Tibial nerve (tissue), 4 donors: ENCODE measurements at regions not wholly inside any gene's neighbourhood (a gene's known extent, or its start where the extent isn't known, plus 50 kb on each side); places are given as distances from the start of the nearest gene placed in this dataset.

Source experiments
- DNase-seq, 2 donors: peaks; one replicate each; pipeline ENCODE4 v3.0.0-alpha.2; 2019; ENCODE audit warnings: low spot score in 2 of 2
- H3K27ac ChIP-seq, 4 donors: fragments of 200-600 bp; sonication (generic) in 3 of 4; one replicate each; pipeline ENCODE4 v1.5.1; 2017 to 2019; ENCODE audit warnings: mild to moderate bottlenecking in 1 of 4
- H3K27me3 ChIP-seq, 2 donors: fragments of 200-600 bp; sonication (generic) in 1 of 2; one replicate each; pipeline versions ENCODE4 v1.5.1 to v1.6.0; 2017 to 2019
- H3K36me3 ChIP-seq, 3 donors: fragments of 200-600 bp; sonication (generic); one replicate each; pipeline ENCODE4 v1.5.1; 2018 to 2019
- H3K4me1 ChIP-seq, 4 donors: fragments of 200-600 bp; sonication (generic) in 3 of 4; one replicate each; pipeline ENCODE4 v1.5.1; 2017 to 2019
- H3K4me3 ChIP-seq, 4 donors: fragments of 200-600 bp; sonication (generic) in 3 of 4; one replicate each; pipeline ENCODE4 v1.5.1; 2017 to 2019; ENCODE audit warnings: mild to moderate bottlenecking in 1 of 4, moderate library complexity in 1 of 4
- H3K9me3 ChIP-seq, 4 donors: fragments of 200-600 bp; sonication (generic) in 3 of 4; one replicate each; pipeline ENCODE4 v1.5.1; 2017 to 2019
- CTCF ChIP-seq, 5 experiments: fragments of 200-600 bp in 3 of 5; fragments of 450-650 bp in 2 of 5; sonication (generic) in 3 of 5; IDR thresholded peaks; one replicate each; pipeline ENCODE4 v1.5.1; 2016 to 2019; ENCODE audit warnings: antibody characterized with exemption in 5 of 5, mild to moderate bottlenecking in 3 of 5, moderate library complexity in 2 of 5
- EP300 ChIP-seq, 2 donors: sonication (generic); formaldehyde crosslinking; IDR thresholded peaks; one replicate each; pipeline ENCODE4 v1.6.1; 2017; ENCODE audit warnings: antibody characterized with exemption in 2 of 2, mild to moderate bottlenecking in 1 of 2
- POLR2A ChIP-seq, 2 donors: fragments of 450-650 bp; IDR thresholded peaks; one replicate each; pipeline ENCODE4 v1.6.1; 2017; ENCODE audit warnings: antibody characterized with exemption in 2 of 2, mild to moderate bottlenecking in 2 of 2, moderate library complexity in 2 of 2
- WGBS, 2 donors: methylation state at CpG; one replicate each; pipeline ENCODE4 v1.1.5; 2018; 5-methylcytosine and 5-hydroxymethylcytosine counted together

GRCh38 chr16:66058172-66058691 is 308.3 kb upstream of the CDH5 start:
- DNase-seq = no peak
- H3K27ac ChIP-seq = peak overlapping the region in 2 of 4 donors; percentile 53 to 59
- no peak for TF ChIP-seq POLR2A (IDR thresholded peaks at IDR 0.05)
- no peak for TF ChIP-seq CTCF (IDR thresholded peaks at IDR 0.05)
- no peak for TF ChIP-seq EP300 (IDR thresholded peaks at IDR 0.05)

GRCh38 chr16:66057057-66057456 is 309.4 kb upstream of the CDH5 start:
- no peaks in the 10 kb centered on the region for H3K9me3 ChIP-seq
- peak overlapping the region in 3 of 4 donors; percentile 38 to 71 (median 62) for H3K27ac ChIP-seq
- H3K27me3 ChIP-seq = no peaks in the 10 kb centered on the region
- DNase-seq = peak in 1 of 2 donors; percentile 27
- no peak overlapping the region for H3K4me3 ChIP-seq
- no peaks in the 10 kb centered on the region for H3K36me3 ChIP-seq
- WGBS, 2 donors = 75 to 87% methylated on average over 3 of the region's 3 CpGs
- TF ChIP-seq EP300 (IDR thresholded peaks at IDR 0.05) (peak in 1 of 2 donors; percentile 66), POLR2A (IDR thresholded peaks at IDR 0.05) (no peak)
- peaks cover 0 to 24% (median 6%) of the 10 kb centered on the region in 4 donors for H3K4me1 ChIP-seq

More at GRCh38 chr16:66058172-66058691, 308.3 kb upstream of the CDH5 start:
- Histone ChIP-seq H3K4me3 (no peak overlapping the region), H3K36me3 (no peaks in the 10 kb centered on the region), H3K4me1 (peaks cover 0 to 26% (median 6%) of the 10 kb centered on the region in 4 donors), H3K9me3 (no peaks in the 10 kb centered on the region), H3K27me3 (no peaks in the 10 kb centered on the region)
- WGBS, 2 donors = 38 to 43% methylated on average over 8 of the region's 8 CpGs

DNA sequence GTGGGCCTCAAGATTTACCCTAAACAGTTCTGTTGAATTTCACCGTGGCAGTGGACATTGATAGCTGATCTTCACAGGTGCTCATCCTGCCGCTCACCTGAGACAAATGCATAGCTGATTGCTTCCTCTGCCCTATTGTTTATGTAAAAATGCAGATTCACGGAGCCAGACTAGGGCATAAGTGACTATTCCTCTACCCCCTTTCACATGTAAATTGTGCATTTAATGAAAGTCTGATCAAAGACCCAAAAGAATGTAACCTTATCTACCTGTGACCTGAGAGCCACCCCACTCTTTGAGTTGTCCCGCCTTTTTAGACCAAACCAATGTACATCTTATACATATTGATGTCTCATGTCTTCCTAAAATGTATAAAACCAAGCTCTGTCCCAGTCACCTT is 312.4 kb upstream of the CDH5 start:
- no peak overlapping the region for H3K4me3 ChIP-seq
- WGBS, 2 donors = 87 to 88% methylated on average over 4 of the region's 4 CpGs
- no peak for TF ChIP-seq CTCF (IDR thresholded peaks at IDR 0.05)
- TF ChIP-seq EP300 (IDR thresholded peaks at IDR 0.05) = no peak
- no peak for TF ChIP-seq POLR2A (IDR thresholded peaks at IDR 0.05)
- no peaks in the 10 kb centered on the region for H3K9me3 ChIP-seq
- DNase-seq = no peak
- H3K27me3 ChIP-seq = no peaks in the 10 kb centered on the region
- peaks cover 0 to 15% (median 4%) of the 10 kb centered on the region in 4 donors for H3K4me1 ChIP-seq
- H3K36me3 ChIP-seq = no peaks in the 10 kb centered on the region
- H3K27ac ChIP-seq = no peak overlapping the region

- Histone ChIP-seq H3K27ac (no peak overlapping the region), H3K9me3 (no peaks in the 10 kb centered on the region), H3K36me3 (no peaks in the 10 kb centered on the region), H3K4me1 (peaks cover 0 to 8% (median under 1%) of the 10 kb centered on the region in 4 donors), H3K27me3 (no peaks in the 10 kb centered on the region), H3K4me3 (no peak overlapping the region)
- no peak for TF ChIP-seq POLR2A (IDR thresholded peaks at IDR 0.05)
- TF ChIP-seq CTCF (IDR thresholded peaks at IDR 0.05) = no peak
- no peak for TF ChIP-seq EP300 (IDR thresholded peaks at IDR 0.05)
- 90 to 94% methylated on average over 2 of the region's 2 CpGs for WGBS, 2 donors
- DNase-seq = no peak
Observed at GRCh38 chr16:66052745-66053144, 313.7 kb upstream of the CDH5 start.

GRCh38 chr16:66050991-66051390 is 315.5 kb upstream of the CDH5 start:
- no peaks in the 10 kb centered on the region for H3K27me3 ChIP-seq
- no peak overlapping the region for H3K4me3 ChIP-seq
- no peaks in the 10 kb centered on the region for H3K4me1 ChIP-seq
- no peaks in the 10 kb centered on the region for H3K36me3 ChIP-seq
- no peak overlapping the region for H3K27ac ChIP-seq
- no peaks in the 10 kb centered on the region for H3K9me3 ChIP-seq
- TF ChIP-seq POLR2A (IDR thresholded peaks at IDR 0.05) = no peak
- no peak for TF ChIP-seq CTCF (IDR thresholded peaks at IDR 0.05)
- TF ChIP-seq EP300 (IDR thresholded peaks at IDR 0.05) = no peak
- DNase-seq = no peak
- WGBS, 2 donors = 69 to 84% methylated on average over 2 of the region's 2 CpGs
